Anterior cingulate cortex (tissue), 58 donors: ENCODE measurements at regions not wholly inside any gene's neighbourhood (a gene's known extent, or its start where the extent isn't known, plus 50 kb on each side); places are given as distances from the start of the nearest gene placed in this dataset.
A peak's percentile ranks its signal among the peaks of the same experiment; 100 is the strongest.

ENCODE experiments used
- DNase-seq, 58 donors: peaks; one replicate each; lab custom pipeline; 2025; lab: John Stamatoyannopoulos, UW

DNA sequence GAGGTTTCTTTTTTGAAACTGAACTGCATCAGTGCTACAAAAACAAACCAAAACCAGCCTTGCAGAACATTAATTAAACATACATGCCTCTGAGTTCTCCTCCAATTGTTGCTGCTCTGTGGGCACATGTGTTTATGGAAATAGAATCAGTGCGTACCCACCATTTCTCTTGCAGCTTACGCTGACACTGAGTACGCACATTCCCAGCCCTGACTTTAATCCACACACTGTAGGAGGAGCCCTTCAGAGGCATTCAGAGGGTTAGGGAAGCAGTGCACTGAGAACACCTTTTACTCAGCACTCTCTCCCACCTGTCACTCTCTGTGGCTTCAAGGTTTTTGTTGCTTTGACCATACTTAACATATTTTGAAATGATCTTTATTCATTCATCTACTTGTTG is 250.5 kb upstream of the PWP1 start:
- no peak for DNase-seq

DNA sequence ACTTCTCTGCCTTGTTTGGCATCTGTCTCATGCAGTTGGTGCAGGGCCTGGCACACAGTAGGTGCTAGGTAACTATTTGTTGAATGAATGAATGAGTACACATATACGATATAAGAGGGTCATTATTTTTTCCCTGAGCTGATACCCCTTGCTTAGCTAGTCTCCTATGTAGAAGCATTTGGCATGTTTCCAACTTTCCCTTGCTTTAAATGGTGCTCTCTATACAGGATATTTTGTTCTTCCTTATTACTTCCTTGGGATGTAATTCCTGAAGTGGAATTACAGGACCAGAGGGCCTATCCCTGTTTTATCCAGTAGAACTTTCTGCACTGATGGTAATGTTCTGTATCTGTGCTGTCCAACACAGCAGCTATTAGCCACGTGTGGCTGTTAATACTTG is 250.1 kb upstream of the PWP1 start:
- DNase-seq, result no peak

DNA sequence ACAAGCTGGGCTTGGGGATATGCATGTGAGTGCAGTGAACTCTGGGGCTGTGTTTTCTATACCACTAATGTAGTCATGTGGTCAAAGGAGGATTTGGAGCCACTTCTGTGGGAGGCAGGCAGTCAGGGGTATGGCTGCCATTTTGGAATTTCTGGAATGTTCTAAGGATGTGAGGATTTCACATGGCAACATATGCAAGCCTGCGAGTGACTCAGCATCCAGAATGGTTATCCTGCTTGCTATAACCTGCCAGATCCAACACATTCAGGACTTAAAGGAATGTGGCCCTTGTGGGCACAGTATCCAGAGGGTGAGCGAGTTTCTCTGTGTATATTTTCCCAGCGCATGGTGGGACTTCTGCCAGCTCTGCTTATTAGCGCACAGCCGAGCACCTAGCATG is 249.2 kb upstream of the PWP1 start:
- DNase-seq, result no peak

DNA sequence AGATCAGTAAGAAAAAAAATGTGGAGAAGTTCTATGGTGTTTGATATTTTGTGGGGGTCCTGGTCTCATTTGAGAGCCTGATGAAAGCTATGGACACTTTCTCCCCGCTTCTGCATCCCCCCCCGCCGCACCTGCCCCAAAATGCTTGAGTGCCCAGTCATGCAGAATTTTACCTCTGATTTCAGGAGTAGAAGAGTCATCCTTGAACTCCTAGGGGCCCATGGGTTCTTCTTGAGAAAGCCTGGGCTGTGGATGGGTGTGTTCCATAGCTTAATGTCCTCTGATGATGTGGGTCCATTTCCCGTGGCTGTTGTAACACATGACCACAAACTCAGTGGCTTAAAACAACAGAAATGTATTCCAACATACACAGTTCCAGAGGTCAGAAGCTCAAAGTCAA is 248.8 kb upstream of the PWP1 start:
- no peak for DNase-seq

DNA sequence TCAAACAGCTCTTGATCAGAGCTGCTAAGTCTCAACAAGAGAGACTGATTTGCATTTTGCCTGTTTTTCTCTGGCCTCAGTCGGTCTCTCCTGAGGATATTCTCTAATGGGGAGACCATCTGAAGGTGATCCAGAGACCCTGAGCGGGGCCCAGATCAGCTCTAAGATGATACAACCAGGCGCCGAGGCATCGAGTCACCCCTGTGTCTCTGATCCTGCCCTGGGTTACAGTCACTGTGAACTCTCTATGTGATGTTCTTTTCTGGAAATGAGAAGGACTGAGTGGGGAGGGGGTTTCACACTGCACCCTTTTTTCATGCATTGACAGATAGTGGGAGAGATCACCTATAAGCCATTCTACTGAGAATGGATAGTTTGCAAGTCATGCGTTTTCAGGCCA is 247.6 kb upstream of the PWP1 start:
- DNase-seq, result no peak

DNA sequence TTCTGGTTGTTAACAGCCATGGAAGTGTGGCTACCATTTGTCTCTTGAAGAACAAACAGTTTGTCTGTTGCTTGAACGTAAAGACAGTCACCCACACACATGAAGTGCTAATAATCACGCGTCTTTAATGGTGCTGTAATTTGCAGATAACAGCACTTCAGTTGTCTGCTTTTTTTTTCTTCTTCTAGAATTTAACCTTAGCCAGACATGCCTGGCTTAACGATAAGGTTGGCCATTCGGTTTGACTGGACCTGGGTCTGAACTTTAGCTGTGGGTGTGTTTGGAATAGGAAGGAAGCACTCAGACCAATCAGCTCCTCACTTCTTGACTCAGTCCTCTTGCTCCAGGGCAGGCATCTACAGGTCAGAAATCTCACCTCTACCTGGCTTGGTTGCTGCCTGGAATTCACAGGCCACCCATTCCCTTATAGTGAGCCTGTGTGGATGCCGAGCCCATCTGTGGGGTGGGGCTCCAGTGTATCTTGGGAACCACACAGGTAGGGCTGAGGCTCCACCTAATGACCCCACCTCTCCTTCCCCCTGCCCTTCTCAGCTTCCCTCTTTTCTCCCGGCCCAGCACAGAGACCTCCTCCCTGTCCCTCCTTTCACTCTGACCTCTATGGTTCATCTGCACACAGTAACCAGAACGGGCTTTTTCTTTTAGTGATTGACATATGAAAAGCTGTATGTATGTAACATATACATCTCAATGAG is 246.4 kb upstream of the PWP1 start:
- DNase-seq, result no peak

DNA sequence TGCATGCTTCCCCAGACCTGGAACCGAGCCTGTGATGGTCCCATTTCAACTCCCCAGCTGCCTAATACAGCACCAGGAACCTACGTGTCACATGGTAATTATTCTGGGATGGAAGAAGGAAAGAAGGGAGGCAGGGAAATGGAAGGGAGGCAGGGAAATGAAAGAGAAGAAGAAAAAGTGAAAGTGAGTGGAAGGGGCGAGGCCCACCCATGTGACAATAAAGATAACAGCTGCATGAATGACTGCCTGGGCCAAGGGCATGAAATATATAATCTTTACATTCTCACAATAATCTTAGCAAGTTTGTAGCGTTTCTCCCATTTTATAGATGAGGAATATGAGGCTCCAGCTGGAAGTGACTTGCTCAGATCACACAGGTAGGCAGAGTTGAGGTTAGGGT is 245.0 kb upstream of the PWP1 start:
- DNase-seq, result no peak

DNA sequence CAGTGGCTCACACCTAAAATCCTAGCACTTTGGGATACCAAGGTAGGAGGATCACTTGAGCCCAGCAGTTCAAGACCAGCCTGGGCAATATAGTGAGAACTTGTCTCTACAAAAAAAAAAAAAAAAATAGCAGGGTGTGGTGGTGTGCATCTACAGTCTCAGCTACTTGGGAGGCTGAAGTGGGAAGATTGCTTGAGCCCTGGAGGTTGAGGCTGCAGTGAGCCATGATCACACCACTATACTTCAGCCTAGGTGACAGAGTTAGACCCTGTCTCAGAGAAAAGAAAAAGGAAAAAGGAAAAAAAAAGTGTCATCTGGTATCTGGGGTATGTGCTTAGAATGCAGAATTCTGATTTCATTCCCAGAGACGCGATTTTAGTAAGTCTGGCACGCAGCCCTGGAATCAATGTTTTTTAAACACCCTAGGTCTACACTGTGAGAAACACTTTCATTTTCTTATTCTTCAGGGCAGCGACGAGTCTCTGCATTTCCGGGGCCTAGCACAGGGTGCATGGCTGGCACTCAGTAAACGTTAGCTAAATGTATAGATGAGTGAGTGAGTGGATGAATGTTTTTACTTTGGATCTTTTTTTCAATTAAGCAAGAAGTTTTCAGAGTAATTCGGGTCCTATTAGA is 243.8 kb upstream of the PWP1 start:
- peak in 2 of 58 donors; percentile 2 for DNase-seq

DNA sequence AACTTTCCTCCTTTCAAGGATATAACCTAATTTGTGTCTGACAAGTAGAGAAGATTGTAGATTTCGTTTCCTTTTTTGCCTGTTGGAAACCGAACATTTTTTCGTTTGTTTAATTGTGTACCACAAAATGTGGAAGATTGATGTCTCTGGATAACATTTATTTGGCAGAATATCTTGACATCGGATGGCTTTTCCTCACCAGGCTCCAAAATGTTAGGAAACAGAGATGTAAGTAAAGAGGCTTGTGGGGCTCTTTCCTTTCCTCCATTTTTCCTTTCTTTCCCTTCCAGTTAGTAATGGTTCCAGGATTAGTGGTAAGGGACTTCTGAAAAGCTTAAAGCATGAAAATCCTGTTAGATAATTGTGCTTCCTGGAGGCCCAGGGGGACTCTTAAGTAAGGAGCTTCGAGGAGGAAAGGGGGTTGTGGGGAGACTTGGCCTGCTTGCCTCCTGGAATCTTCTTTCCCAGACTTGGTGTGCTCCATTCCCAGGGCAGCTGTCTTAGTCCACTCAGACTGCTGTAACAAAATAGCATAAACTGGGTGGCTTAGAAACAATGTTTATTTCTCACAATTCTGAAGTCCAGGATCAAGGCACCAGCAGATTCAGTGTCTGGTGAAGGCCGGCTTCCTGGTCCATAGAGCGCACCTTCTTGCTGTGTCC is 243.1 kb upstream of the PWP1 start:
- no peak for DNase-seq

DNA sequence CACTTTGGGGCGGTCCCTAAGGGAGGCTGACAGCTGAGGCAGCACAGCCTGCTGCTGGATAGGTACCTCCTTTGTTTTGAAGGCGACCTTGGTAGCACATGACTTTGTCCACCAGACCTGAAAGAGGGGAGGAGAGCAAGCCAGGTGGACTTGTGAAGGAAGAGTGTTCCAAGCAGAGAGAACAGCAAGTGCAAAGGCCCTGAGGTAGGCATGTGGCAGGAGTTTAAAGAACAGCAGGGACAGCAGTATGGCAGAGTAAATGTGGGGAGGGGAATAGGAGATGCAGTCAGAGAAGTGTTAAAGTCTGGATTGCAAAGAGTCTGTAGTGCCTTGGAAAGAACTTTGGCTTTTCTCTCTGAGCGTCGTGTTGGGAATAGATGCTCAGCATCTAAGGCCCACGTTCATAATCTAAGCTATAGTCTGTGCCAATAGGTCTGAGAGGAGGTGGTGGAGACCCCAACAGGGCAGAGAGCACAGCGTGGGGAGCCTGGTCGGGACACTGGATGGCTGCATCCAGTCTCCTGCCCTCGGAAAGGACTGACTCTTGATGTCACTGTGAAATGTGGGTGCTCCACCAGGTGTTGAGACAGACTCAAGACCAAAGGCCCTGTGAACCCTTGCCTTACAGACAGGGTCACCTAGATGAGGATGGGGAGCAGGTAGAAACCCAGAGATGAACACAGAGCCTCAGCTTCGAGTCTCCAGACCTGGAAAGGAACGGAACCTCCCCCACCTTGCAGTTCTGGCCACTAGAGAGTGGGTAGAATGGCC is 242.1 kb upstream of the PWP1 start:
- DNase-seq, result no peak

DNA sequence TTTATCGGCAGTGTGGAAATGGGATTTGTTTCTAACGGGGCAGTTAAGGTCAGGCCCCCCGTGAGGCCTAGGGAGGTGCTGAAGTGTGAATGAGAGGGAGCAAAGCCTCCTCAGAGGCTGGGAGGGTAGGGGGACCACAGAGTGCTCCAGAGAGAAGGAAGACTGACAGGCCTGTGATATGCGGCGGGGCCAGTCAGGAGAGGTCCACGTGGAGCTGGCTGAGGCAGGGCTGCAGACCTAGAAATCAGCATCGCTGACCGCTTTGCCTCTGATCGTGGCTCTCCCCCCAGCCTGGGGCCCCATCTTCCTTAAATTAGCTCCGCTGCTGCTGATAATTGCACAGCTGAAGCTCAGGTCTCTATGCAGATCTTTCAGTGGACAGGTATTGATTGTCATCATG is 240.8 kb upstream of the PWP1 start:
- no peak for DNase-seq

DNA sequence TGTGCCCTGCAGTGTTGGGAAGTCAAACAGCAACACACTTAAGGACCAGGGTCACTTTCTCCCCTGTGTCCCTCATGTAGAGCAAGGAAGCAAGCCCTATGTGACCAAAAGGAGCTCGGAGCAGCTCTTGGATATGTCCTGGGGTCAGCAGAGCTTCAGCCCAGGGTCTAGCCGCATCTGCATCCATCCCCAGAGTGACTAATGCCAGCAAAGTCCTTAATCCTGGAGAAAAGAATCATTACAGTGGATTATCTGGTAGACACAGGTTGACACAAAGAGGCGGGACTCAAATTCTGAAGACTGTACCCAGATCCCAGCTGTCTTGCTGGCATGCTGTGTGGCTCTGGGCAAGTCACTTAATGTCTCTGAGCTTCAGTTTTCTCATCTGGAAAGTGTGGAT is 239.1 kb upstream of the PWP1 start:
- DNase-seq, result no peak

DNA sequence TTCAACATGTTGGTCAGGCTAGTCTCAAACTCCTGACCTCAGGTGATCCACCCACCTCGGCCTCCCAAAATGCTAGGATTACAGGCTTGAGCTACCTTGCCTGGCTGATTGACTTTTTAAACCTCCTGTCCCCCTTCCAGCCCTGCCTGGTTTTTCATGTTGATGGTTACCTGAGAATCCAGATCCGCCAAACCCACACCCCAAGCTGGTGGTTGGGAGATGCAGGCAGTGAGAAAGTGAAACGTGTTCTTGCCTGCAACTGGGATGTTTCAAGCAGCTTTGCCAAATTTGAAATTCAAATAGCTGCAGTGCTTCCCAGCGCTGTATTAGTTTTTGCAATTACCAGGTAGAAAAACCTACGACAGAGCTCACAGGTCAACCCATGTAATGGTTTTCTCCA is 238.3 kb upstream of the PWP1 start:
- no peak for DNase-seq

DNA sequence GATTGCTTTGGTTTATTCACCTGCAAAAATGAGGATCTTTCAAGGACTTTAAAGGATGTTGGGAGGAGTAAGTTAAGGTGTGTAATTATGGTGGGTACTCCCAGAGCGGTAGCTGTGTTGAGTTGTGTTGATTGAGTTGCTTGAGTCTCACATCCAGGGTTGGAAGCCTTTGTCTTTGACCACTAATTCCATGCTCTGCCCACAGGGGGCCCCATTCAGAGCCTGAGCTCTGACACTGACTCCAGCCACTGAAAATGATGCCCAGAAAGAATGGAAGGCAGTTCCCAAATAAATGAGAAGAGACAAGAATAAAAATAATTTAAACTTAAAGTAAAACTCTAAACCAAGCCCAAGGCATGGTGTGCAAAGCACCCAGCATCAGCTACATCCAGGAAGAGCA is 237.4 kb upstream of the PWP1 start:
- no peak for DNase-seq

DNA sequence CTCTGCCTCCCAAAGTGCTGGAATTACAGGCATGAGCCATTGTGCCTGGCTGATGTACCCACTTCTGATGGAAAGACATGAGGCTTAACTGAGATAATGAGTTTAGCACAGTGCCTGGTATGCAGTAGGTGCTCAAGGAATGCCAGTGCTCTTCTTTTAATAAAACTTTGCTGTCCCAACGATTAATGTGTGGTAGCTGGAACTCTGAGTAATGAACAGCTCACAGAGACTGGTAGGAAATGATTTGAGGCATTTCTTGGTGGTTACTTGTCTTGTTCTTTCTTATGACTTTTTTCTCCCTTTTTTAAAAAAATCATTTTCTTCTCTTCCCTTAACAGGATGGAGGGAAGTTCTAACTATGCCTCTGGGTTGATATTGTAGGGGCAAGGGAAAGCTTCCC is 235.7 kb upstream of the PWP1 start:
- no peak for DNase-seq

DNA sequence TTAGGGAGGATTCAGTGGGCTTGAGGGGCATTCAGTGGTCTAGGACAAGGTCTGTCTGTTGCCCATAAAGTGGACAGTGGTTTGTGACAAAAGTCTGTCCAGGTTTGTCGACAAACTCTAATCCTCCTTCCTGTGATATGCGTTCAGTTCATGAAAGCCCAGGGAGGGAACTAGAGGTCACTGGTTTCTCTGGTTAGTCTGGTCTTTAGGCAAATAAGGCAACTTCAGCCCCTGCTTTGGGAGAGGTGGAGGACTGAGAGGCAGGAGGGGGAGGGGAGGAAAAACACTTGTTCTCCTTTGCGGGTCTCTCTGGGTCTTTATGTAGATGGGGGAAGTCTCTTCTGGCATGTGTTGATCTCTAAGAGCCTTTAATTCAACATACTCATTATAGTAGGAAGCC is 235.1 kb upstream of the PWP1 start:
- no peak for DNase-seq

DNA sequence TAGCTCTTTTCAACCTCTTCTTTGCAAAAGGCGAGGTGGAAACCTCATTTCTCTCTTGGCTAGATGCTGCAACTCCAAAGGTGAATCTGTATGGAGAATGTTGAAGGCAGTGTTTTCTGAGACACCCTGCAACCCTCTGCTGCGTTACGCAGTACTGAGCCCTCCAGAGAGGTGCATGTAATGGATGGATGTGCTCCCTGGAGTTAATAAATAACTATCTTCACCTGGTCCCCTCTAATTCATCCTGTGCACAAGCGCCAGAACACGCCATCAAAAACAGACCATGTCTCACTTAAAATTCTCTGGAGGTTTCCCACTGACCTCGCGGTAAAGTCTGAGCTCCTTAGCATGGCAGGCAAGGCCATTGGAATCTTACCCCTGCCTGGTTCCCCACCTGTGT is 234.4 kb upstream of the PWP1 start:
- no peak for DNase-seq

DNA sequence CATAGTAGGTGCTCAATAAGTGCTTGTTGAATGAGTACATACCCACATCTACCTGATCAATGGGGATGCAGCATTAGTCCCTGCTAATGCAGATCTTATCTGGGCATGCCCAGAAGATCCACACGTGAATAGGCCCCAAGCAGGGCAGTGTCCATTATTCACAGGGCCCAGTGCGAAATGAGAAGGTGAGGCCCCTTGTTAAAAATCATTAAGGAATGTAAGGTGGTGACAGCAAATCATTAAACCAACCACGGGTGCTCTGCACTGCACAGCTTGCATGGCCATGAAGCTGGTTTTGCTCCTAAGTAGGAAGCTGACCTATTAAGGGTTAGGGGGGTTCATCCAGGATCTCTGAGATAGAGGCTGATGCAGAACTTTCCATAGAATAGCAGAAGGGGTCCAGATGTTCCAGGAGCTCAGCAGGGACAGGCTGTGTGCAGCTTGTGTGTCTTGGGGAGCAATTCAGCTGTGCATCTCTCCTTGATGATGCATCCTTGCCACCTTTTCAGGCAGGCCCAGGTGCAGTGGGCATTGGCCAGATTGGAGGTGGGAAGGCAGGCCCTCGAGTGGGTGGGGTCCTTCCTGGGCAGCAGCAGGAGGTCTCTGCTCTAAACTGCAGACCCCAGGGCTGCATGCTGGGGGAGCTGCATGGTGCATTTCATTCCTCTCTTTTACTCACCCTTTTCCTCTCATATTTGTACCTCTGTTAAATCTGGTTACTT is 231.3 kb upstream of the PWP1 start:
- no peak for DNase-seq

DNA sequence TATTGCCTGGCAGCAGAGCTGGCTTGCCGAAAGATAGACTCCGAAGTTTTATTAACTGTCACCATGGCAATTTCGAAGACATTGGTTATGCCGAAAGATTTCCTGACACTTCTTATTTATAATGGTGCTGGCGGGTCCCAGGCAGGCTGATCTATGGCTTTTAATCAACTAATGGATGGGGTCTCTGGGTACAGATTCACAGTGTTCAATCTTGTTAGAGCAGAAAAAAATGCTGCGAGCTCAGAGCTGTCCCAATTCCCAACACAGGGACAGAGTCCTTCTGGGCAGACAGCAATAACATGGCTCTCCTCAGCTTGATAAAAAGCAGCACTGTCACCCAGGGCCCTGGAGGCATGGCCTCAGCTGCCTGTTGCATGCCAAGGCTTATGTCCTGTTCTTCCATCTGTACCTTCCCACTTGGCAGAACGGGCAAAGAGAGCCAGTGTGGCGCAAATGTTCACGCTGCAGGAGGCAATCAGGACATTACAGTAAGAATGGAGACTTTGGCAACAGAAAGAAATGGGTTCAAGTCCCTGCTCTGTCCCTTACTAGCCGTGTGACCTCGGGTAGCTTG is 228.2 kb upstream of the PWP1 start:
- DNase-seq, result no peak

DNA sequence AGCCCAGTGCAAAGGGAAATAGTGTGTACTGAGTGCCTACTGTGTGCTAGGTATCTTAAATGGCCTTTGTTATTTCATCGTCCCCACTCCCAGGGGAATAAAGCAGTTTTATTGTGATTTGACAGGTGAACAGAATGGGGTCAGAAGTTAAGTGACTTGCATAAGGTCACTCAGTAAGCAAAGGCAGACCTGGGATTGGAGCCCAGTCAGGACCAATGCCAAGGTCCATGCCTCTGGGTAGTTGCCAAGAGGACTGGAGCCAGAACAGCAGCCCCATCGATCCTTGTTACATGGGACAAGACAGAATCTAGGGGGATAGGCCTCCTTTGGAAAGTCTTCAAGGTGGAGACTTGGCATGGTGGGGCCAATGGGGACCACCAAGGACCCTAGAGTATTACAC is 227.4 kb upstream of the PWP1 start:
- DNase-seq, result peak in 1 of 58 donors; percentile 3
